GM21576 (cell line): ENCODE measurements at regions not wholly inside any gene's neighbourhood (a gene's known extent, or its start where the extent isn't known, plus 50 kb on each side); places are given as distances from the start of the nearest gene placed in this dataset.
"Not testable (repeated sequence)": the region's sequence is repeated elsewhere in the genome, so short reads cannot be mapped to it uniquely, and the experiment has no call there.

Experiments used
- ATAC-seq: cut with Tn5 transposase; IDR thresholded peaks from one replicate; pipeline ENCODE4 v1.9.1; 2021; ENCODE audit warnings: mild to moderate bottlenecking, moderate library complexity; ENCODE audit not compliant: unreplicated experiment

DNA sequence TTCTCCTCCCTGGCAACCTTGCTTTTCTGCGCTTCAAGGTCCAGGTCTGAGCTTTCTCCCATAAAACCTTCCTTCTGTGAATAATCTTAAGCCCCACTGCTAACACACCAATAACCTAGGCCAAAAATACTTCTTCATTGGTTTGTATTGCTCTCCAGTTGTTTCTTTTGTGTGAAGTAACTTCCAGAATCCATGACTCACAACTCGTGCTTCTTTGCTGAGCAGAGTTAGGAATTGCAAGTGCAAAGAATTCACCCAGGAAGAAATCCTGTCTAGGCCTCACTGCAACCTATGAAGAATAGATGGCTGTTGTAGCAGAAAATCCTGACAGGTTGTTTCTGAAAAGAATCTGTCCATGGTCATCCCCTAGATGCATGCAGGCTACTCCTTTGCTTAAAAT, 295.7 kb downstream of the MED10 start:
- ATAC-seq: no peak

DNA sequence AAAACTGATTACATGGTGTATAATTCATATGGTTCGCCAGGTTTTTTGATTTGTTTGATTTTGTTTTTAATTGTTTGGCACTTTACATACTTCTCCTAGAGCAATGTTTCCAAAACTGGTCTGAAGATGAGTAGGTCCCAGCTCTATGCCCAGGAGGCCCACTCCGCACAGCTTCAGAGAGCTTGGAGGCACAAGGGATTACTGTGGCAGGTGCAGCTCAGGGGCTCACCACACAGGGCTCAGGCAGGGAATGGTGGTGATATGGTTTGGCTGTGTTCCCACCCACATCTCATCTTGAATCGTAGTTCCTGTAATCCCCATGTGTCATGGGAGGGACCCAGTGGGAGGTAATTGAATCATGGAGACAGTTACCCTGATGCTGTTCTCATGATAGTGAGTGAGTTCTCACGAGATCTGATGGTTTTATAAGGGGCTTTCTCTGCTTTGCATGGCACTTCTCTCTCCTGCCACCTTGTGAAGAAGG, 296.6 kb downstream of the MED10 start:
- no peak for ATAC-seq

DNA sequence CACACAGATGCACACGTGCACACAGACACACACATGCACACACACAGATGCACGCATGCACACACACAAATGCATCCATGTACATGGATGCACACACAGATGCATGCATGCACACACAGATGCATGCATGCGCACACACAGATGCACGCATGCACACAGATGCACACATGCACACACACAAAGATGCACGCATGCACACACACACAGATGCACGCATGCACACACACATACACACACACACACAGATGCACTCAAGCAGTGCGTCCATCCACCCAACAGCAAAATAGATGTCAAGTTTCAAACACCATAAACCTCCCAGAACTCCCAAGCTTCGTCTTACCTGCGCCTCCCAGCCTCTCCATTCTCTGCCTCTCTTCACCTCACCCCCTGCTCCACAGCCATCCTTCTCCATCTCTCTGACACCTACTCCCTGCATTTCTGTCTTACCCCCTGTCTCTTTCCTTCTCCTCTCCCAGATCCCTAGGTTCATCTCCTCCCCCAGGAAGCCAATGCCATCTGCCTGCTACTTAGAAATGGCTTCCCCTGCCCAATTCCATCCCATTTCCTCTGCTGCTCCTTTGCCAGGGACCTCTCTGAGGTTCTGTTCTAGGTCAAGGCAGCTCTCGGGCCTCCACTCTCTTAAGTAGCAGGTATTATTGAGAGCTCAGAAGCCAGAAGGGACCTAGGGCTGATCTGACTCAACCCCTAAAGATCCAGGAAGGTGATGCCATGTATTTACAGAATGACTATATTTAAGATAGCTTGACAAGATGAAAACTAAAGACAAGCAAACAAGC, 297.2 kb downstream of the MED10 start:
- ATAC-seq: no peak

DNA sequence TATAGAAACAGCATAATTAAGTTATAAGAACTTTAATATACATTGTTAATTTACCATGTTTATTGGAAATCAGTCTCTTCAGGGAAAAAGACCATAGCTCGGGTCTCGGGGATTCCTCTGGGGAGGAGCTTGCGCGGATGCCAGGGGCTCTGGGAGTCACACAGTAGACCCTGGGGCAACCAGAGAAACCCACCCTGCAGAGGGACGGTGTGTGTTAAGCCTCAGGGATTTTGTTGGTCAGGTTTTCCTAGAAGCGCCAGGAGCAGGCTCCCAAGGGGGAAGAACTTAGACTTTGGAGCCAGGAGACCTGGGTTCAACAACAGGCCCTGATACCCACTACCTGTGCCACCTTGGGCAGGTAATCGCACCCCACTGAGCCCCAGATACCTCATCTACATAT, 297.9 kb downstream of the MED10 start:
- ATAC-seq: no peak

DNA sequence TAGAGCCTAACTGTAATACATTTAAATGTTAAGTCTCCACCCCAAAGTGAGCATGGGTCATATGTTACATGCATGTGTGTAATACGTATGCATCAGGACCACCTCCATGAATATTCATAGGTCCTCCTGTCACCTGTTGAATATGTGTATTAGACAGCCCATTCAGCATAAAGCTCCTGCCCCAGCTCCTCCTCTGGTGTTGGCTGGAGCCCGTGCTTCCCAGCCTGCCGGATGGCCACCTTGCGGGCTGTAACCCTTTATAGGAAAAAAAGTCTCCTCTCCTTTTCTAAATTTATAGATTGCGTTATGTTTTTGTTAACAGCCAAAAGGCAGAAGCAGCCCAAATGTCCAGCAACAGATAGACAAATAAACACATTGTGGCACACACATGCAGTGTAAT, 299.5 kb downstream of the MED10 start:
- ATAC-seq: no peak

DNA sequence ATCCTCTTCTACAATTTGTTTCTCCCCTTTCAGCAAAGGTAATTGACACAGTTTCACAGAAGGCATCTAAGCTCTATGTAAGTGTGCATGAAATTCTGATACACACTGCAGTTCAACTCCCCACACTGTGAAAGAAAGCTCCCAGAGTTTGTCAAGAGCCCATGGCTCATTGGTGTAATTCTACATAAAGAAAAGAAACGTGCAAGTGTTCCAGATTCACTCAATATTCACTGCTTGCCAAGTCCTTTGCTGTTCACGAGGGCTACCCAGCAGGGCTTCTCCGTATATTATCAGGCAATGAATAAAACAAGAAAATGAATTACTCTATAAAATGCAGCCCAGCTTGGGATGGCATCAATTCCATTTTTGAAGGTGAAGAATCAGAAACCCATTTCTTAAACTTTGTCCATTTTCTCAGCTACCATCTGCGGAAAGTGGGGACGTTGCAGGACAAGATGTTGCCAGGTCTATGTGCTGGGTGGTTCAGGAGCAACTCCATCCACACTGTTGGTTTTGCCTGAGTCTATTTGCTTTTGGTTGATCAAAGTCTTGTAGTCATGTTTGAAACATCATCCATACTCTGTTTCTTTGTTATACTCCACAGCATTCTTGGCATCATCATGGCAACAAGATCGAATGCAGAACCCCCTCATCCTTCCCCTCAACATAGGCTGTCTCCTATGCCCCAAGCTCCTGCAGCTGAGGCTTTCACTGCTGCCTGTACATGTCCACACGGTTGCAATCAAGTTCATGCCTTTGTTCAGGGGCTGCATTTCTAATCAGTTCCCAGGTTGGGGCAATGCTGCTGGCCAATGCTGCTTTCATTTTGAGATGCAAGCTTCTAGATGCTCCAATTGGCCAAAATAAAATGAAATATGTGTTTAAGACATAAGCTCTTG, 301.8 kb downstream of the MED10 start:
- no peak for ATAC-seq

DNA sequence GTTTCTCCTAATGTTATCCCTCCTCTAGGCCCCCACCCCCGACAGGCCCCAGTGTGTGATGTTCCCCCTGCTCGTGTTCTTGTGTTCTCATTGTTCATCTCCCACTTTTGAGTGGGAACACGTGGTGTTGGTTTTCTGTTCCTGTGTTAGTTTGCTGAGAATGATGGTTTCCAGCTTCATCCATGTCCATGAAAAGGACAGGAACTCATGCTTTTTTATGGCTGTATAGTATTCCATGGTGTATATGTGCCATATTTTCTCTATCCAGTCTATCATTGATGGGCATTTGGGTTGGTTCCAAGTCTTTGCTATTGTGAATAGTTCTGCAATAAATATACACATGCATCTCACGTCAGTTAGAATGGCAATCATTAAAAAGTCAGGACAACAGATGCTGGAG, 305.9 kb downstream of the MED10 start:
- not testable (repeated sequence) for ATAC-seq

DNA sequence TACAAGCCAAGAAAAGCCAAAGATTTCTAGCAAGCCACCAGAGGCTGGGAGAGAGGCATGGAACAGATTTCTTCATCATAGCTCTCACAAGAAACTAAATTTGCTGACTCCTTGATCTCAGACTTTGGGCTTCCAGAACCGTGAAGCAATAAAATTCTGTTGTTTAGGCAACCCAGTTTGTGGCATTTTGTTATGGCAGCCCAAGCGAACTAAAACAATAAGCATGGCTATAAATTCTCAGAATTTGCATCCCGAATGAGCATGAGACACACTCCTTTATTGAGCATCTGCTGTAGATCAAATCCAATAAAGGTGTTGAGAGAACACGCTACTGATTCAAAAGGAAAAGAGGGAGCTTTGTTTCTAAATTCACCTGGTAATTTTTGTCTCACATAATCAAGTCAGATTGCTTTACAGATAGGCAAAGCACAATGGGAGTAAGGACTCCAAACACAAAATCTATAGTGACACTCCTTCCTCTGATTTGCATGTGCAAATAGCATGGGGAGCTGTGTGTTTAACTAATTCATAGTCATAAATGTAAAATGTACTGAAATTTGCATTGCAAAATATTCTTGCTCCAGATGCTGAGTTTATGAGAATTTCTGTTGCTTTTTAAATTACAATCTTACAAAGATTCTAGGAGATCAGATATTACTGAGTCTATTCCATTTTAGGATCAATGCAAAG, 308.7 kb downstream of the MED10 start:
- ATAC-seq: no peak

DNA sequence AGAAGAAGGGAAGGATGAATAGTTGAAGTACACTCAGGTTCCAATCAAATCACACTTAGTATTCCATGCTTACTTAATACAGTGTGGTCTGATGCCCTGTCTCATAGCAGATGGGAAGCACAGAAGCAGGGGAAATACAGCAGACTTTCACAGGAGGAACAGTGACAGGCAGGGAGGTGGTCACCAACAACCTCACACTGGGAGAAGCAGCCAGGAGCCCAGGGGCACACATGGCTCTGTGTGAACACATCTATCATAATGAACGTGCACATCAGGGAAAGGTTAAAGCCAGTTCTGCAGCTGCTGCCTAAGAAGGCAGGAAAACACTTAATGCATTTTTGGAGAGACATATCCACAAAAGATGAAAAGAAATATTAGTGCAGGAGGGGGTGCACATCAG, 312.3 kb downstream of the MED10 start:
- no peak for ATAC-seq

DNA sequence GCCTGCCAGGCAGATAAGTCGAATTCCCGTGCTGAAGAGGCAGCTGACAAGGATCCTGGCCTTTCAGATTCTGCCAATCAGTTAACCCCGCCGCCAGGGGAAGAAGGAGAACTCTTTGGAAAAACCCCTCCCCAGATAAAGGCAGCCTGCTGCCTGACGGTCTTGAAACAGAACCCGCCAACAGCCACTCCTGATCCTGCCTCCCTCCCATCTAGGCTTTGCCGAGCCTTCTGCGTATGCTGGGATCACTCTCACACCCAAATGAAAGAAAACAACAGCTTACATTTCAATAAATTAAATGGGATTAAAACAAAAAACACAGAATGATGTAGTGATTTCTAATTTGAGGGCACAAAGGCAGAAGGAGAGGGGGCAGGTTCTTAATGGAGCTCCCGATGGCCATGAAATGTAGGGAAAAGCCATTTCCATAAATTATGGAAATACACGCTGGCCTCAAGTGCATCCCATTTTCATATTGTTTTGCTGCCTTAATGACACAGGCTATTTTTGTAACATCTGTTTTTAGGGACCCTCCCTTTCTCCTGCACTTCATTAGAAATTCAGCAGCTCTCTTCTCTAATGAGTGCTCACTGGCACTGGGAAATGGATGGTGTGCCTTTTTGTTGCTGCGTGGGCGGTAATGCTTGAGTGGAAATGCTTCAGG, 319.1 kb downstream of the MED10 start:
- no peak for ATAC-seq

DNA sequence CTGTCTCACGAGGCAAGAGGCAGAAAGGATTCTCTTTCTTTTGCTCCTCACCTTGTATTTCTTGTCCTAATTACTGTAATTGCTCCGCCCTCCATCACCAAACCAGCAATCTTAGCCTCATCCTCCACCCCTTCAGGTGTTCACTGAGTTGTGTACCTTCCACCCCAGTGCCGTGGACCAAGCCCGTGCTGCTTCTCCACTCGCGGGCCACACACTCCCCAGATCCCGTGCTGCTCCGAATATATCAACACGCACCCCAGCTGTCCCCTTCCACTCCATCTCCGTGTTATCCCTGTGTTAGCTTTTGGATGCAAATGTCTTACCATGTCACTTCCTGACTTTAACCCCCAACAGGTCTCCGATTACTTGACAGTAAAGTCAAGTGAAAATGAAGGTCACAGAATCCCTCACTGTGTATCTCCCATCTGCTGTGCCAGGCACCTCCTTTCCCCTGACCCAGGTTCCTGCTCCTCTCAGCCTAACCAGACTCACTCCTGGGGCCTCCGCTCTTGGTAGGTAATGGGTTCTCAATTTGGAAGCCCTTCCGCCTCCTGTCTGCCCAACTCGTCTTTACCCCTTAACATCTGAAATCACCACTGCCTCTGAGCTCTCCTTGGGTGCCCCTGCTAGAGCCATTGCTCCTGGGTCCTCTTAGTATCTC, 320.2 kb downstream of the MED10 start:
- ATAC-seq: no peak

DNA sequence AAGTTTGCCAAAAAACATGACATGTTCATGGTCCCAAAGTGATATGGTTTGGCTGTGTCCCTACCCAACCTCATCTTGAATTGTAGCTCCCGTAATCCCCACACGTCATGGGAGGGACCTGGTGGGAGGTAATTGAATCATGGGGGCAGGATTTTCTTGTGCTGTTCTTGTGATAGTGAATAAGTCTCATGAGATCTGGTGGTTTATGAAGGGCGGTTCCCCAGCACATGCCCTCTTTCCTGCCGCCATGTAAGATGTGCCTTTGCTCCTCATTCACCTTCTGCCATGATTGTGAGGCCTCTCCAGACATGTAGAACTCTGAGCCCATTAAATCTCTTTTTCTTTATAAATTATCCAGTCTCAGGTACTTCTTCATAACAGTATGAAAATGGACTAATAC, 322.1 kb downstream of the MED10 start:
- ATAC-seq: no peak

DNA sequence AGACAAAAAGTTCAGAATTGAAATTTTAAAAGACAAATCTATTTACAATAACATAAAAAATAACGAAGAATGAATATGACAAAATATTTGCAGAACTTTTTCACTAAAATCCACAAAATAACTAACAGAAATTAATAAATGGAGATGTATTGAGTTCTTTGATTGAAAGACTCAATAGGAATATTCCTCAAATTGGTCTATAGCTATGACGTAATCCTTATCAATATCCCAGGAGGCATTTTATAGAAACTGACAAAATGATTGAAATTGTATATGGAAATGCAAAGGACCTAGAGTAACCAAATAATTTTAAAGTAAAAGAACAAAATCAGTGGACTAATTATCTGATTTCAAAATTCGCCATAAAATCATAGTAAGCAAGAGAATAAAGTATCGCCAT, 328.7 kb downstream of the MED10 start:
- ATAC-seq: no peak

DNA sequence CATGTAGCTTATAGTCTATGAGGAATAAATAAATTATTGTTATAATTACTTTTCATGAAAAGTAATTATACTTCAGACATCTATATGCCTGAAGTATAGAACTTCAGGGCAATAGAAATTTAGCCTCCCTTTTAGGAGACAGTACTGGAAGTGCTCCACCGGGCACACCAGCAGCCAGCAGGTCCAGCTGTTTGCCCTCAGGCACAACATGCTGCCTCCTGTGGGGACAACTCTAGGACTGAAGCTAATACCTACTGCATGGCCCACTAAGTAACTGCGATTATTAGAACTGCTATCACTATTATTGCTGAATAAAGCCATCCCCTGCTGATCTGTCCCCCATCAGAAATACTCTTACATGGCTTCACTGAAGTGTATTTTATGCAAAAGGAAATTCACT, 329.6 kb downstream of the MED10 start:
- no peak for ATAC-seq

DNA sequence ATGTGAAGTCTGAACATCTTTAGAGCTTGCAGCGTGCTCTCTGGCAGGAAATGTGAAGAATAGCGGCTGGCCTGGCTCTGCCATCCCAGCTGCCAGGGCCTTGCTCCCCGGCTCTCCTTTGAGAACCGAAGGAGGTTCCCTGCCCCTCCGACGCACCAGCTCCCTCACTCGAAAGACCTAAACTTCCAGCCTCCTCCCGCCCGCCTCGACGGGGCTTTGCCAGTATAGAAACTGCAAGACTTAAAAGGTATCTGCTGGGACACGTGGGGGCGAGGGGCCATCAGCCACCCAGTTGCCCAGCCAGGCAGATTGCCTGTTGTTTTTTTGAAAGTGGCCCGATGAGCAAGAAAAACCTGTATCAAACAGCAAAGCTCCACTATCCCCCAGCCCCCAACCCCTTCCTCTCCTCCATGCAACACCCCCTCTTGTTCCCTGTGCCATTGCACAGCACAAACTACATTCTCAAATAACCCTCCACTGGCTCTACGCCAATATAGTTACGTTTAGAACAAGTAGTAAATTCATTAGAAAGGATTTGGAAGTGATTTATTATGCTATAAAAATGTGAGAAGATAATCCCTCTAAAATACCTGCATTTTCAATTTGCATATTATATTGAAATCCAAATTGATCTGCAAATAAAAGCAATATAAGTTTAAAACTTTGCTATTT, 331.9 kb downstream of the MED10 start:
- ATAC-seq: no peak

DNA sequence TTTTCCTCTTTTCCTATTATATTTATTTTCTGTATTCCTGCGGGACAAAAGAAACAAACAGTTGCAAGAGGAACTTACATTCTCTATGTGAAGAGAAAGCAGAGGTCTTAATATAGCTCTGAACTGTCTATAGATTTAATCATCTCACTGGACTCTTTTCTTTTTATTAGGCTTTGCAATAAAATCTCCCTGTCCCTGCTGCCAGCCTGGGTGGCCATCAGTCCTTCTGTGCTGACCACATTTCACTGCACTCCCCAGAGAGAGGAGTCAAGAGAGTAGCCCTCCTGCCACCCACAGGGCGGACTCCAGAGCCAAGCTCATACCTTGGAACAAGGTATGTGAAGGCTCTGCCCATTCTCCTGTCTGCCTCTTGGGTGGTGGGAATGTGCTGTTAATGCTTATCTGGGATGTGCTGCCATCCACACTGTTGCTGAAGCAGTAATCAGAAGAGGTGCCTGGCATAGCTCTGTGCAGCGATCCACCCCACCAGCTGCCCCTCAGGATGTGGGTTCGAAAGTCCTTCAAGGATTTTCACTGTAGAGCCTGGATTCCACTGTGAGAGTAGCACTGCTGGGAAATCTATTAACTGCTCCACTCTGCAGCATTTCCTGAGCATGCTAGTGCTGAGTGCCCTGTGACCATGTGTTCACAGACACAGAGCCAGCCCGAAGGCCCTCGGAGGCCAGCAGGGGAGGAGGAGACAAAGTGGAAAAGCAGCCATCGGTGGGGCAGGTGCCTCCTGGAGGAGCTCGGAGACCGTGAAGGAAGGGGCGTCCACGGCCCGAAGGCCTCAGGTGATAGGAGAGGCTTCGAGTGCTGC, 334.6 kb downstream of the MED10 start:
- no peak for ATAC-seq

DNA sequence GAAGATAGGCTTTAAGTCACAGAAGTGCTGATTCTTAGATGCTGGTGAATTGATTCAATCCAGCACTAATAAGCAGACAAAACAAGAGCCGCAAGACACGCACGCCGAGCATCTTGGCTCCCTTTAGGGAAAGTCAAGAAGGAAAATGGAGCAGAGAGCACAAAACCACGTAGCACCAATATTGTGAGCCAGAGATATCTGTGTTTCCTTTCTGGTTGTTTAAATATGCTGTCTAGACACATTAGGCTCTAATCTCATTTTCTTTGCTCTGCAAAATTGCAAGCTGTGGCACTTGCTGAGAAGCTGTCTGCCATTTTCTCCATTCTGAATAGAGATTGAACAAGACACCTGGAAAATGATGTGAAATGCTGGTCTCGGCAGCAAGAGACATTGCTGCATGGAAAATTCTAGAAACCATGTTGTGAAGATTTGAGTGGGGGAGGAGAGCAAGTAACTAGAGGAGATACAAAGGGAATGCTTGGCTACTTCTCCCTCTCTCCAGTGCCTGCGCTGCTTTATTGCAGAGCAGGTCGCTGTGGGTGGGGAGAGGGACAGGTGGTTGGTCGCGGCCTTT, 336.3 kb downstream of the MED10 start:
- ATAC-seq: no peak

DNA sequence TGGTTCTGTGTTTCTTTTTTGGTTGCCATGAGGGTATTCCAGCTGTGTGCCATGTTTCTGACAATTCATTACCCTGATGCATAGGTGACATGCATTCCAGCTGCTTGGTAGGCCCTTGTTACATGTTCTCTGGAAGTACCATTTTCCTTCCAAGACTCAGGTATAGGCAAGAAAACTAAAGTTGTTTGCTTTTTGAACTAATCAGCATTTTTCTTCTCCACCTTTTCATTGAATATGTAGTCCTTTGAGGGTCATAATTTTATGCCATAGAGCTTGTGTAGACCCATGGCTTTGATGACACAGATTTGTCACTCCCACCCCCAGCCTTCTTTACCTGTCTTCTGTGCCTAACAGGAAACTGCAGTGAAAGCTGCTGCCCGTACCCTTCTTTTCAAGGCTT, 339.2 kb downstream of the MED10 start:
- no peak for ATAC-seq

DNA sequence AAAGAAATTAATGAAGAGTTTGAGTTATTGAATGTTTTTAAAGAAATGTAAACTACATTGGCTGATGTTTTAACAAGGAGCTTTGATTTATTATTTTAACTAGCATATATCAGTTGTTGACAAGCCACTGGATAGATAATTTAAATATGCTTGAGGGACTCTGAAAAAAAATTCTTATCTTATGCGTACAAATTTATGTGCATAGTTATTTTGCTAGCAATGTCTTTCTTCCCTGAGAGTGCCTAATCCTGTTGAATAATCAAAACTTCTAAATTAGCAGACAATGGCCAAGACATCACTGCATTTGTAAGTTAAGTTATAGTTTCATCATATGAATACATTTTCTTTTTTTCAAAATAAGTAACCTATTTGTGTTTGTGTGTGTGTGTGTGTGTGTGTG, 342.3 kb downstream of the MED10 start:
- ATAC-seq: no peak
